Breast epithelium (tissue), 3 donors: ENCODE measurements at regions not wholly inside any gene's neighbourhood (a gene's known extent, or its start where the extent isn't known, plus 50 kb on each side); places are given as distances from the start of the nearest gene placed in this dataset.

ENCODE experiments used
- CTCF ChIP-seq, 3 donors: fragments of 450-650 bp; IDR thresholded peaks; one replicate each; pipeline ENCODE4 v1.5.1; 2016 to 2017; ENCODE audit warnings: antibody characterized with exemption in 3 of 3, mild to moderate bottlenecking in 3 of 3, moderate library complexity in 3 of 3
- POLR2A ChIP-seq: fragments of 450-650 bp; IDR thresholded peaks from one replicate; pipeline ENCODE4 v1.6.1; 2016; ENCODE audit warnings: antibody characterized with exemption, mild to moderate bottlenecking, moderate library complexity
- POLR2AphosphoS5 ChIP-seq, 3 donors: sonication (generic); formaldehyde crosslinking; IDR thresholded peaks; one replicate each; pipeline ENCODE4 v1.6.1; 2017; ENCODE audit warnings: antibody characterized with exemption in 3 of 3

- no peak for TF ChIP-seq CTCF (IDR thresholded peaks at IDR 0.05)
- TF ChIP-seq POLR2A: no peak
- no peak for TF ChIP-seq POLR2AphosphoS5 (IDR thresholded peaks at IDR 0.05)
These were observed 65.5 kb upstream of the CEACAM21 start for GRCh38 chr19:41510484-41510883.
